NCI-H82 (cell line): ENCODE measurements at regions not wholly inside any gene's neighbourhood (a gene's known extent, or its start where the extent isn't known, plus 50 kb on each side); places are given as distances from the start of the nearest gene placed in this dataset.

Source experiments
- DNase-seq: peaks from one replicate; lab custom pipeline; 2025; lab: John Stamatoyannopoulos, UW

GRCh38 chr13:29654843-29655547, 59.5 kb upstream of the SLC7A1 start:
- DNase-seq: no peak

GRCh38 chr13:29654384-29654783, 58.9 kb upstream of the SLC7A1 start:
- no peak for DNase-seq

GRCh38 chr13:29648760-29649159, 53.3 kb upstream of the SLC7A1 start:
- no peak for DNase-seq
